GM23338 (cell line): ENCODE measurements at regions not wholly inside any gene's neighbourhood (a gene's known extent, or its start where the extent isn't known, plus 50 kb on each side); places are given as distances from the start of the nearest gene placed in this dataset.

Source experiments
- ATAC-seq: fragments of 200-7000 bp; cut with Tn5 transposase; 3 replicates; pipeline ENCODE4 v1.9.1; 2020
- DNase-seq: peaks from one replicate; pipeline ENCODE4 v3.0.0-alpha.2; 2015; ENCODE audit warnings: low spot score
- H2AFZ ChIP-seq: fragments of 200-600 bp; sonication (generic); 2 replicates; pipeline ENCODE4 v1.8.0; 2016; ENCODE audit warnings: antibody characterized with exemption, mild to moderate bottlenecking, moderate library complexity
- H3F3A ChIP-seq: fragments of 200-600 bp; sonication (generic); replicated peaks from 2 replicates; pipeline ENCODE4 v1.8.0; 2017; ENCODE audit warnings: antibody characterized with exemption, mixed run types, low read depth
- H3K27ac ChIP-seq: fragments of 200-600 bp; sonication (generic); 2 replicates; pipeline ENCODE4 v1.6.1; 2016; ENCODE audit warnings: low read depth
- H3K27me3 ChIP-seq: fragments of 200-600 bp; sonication (generic); 2 replicates; pipeline ENCODE4 v1.8.0; 2016; ENCODE audit warnings: mild to moderate bottlenecking, mixed run types, moderate library complexity; ENCODE audit not compliant: insufficient read depth
- H3K36me3 ChIP-seq: fragments of 200-600 bp; sonication (generic); 2 replicates; pipeline ENCODE4 v1.8.0; 2016; ENCODE audit warnings: mild to moderate bottlenecking; ENCODE audit not compliant: insufficient read depth
- H3K4me1 ChIP-seq: fragments of 200-600 bp; sonication (generic); 2 replicates; pipeline ENCODE4 v1.8.0; 2016; ENCODE audit warnings: mild to moderate bottlenecking, moderate library complexity; ENCODE audit not compliant: insufficient read depth
- H3K4me2 ChIP-seq: fragments of 200-600 bp; sonication (generic); 2 replicates; pipeline ENCODE4 v1.7.1; 2017; ENCODE audit warnings: mixed run types
- H3K4me3 ChIP-seq: fragments of 200-600 bp; sonication (generic); 2 replicates; pipeline ENCODE4 v1.6.1; 2016; ENCODE audit warnings: mixed run types
- H3K79me2 ChIP-seq: fragments of 200-600 bp; sonication (generic); replicated peaks from 2 replicates; pipeline ENCODE4 v1.8.0; 2017; ENCODE audit warnings: mild to moderate bottlenecking; ENCODE audit not compliant: insufficient read depth
- H3K9me2 ChIP-seq: fragments of 200-600 bp; sonication (generic); 2 replicates; pipeline ENCODE4 v1.8.0; 2017; ENCODE audit not compliant: insufficient read depth
- H4K20me1 ChIP-seq: fragments of 200-600 bp; sonication (generic); replicated peaks from 2 replicates; pipeline ENCODE4 v1.8.0; 2017; ENCODE audit warnings: mild to moderate bottlenecking; ENCODE audit not compliant: insufficient read depth
- H3K27ac Mint-ChIP-seq: 2 replicates; pipeline ENCODE4 v1.8.0; 2020; ENCODE audit warnings: inconsistent platforms, mild to moderate bottlenecking, moderate library complexity, mixed read lengths
- H3K27me3 Mint-ChIP-seq: 3 replicates; pipeline ENCODE4 v1.8.0; 2022; ENCODE audit warnings: low read depth, mild to moderate bottlenecking, moderate library complexity, mixed read lengths, inconsistent platforms; ENCODE audit not compliant: insufficient read depth, poor library complexity
- H3K36me3 Mint-ChIP-seq: 3 replicates; pipeline ENCODE4 v1.8.0; 2021; ENCODE audit warnings: low read depth, mild to moderate bottlenecking, inconsistent platforms, moderate library complexity, mixed read lengths
- H3K4me1 Mint-ChIP-seq: 3 replicates; pipeline ENCODE4 v1.8.0; 2020; ENCODE audit warnings: mild to moderate bottlenecking, inconsistent platforms, mixed read lengths
- H3K4me3 Mint-ChIP-seq: 3 replicates; pipeline ENCODE4 v1.8.0; 2021; ENCODE audit warnings: moderate library complexity, mild to moderate bottlenecking, inconsistent platforms, mixed read lengths
- H3K9me3 Mint-ChIP-seq: 3 replicates; pipeline ENCODE4 v1.8.0; 2020; ENCODE audit warnings: moderate library complexity, mild to moderate bottlenecking, inconsistent platforms, mixed read lengths
- CREB1 ChIP-seq: fragments of 250-450 bp; sonication (Bioruptor Pico); IDR thresholded peaks from 2 replicates; pipeline ENCODE4 v1.5.0; 2020; ENCODE audit warnings: low read depth, mild to moderate bottlenecking, moderate library complexity
- EZH2 ChIP-seq: fragments of 200-600 bp; sonication (generic); IDR thresholded peaks from one replicate; pipeline ENCODE4 v1.8.0; 2017; ENCODE audit warnings: antibody characterized with exemption, mild to moderate bottlenecking, low read depth; ENCODE audit not compliant: unreplicated experiment
- EZH2phosphoT487 ChIP-seq: fragments of 200-600 bp; sonication (generic); IDR thresholded peaks from one replicate; pipeline ENCODE4 v1.8.1; 2018; ENCODE audit warnings: antibody characterized with exemption; ENCODE audit not compliant: unreplicated experiment
- JUNB ChIP-seq: IDR thresholded peaks from one replicate; pipeline ENCODE4 v1.6.1; 2016; ENCODE audit warnings: antibody characterized with exemption; ENCODE audit not compliant: unreplicated experiment
- NANOG ChIP-seq: IDR thresholded peaks from 2 replicates; pipeline ENCODE4 v1.6.1; 2016; ENCODE audit warnings: antibody characterized with exemption, borderline replicate concordance
- POLR2AphosphoS5 ChIP-seq: IDR thresholded peaks from 2 replicates; pipeline ENCODE4 v1.6.1; 2016; ENCODE audit warnings: antibody characterized with exemption, low read depth
- STAT1 ChIP-seq: IDR thresholded peaks from one replicate; pipeline ENCODE4 v1.6.1; 2016; ENCODE audit warnings: antibody characterized with exemption; ENCODE audit not compliant: unreplicated experiment
- ZNF114 ChIP-seq: fragments of 250-450 bp; sonication (Bioruptor Pico); IDR thresholded peaks from 2 replicates; pipeline ENCODE4 v1.5.0; 2020; ENCODE audit warnings: mild to moderate bottlenecking, moderate library complexity
- ZNF331 ChIP-seq: fragments of 250-450 bp; sonication (Bioruptor Pico); IDR thresholded peaks from 2 replicates; pipeline ENCODE4 v1.5.0; 2020; ENCODE audit warnings: low read depth, mild to moderate bottlenecking, moderate library complexity
- TF ChIP-seq, protein P1 (sequence below), 2 experiments: fragments of 200-600 bp in 1 of 2; sonication (generic) in 1 of 2; conservative IDR thresholded peaks; 2 replicates each; pipeline versions ENCODE4 v1.5.1 to v1.6.1; 2016 to 2017; ENCODE audit warnings: antibody characterized with exemption in 2 of 2, low read depth in 2 of 2, mild to moderate bottlenecking in 2 of 2, moderate library complexity in 1 of 2
- TF ChIP-seq, protein P2 (sequence below): fragments of 250-450 bp; sonication (Bioruptor Pico); IDR thresholded peaks from 2 replicates; pipeline ENCODE4 v1.5.0; 2020; ENCODE audit warnings: mild to moderate bottlenecking, moderate library complexity
- TF ChIP-seq, protein P3 (sequence below): IDR thresholded peaks from 2 replicates; pipeline ENCODE4 v1.6.1; 2016; ENCODE audit warnings: antibody characterized with exemption
- TF ChIP-seq, protein P4 (sequence below): IDR thresholded peaks from one replicate; pipeline ENCODE4 v1.6.1; 2018; ENCODE audit warnings: antibody characterized with exemption; ENCODE audit not compliant: unreplicated experiment

DNA sequence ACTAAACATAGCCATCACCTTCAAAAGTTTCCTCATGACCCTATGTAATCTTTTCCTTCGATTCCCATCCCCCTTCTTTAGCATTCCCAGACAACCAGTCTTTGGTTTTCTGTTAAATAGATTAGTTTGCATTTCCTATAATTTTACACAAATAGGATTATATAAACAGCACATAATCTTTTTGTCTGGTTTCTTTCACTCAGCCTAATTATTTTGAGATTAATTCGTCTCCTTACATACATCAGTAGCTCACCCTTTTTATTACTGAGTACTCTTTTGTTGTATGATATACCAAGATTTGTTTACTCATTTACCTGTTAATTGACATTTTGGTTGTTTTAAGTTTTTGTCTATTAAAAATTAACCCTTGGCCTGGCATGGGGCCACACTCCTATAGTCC lies 354.7 kb upstream of the CHRM2 start:
- no peak overlapping the region for H3K27ac ChIP-seq
- H3K4me3 ChIP-seq = no peak overlapping the region
- H3K4me1 ChIP-seq = peaks cover 8% of the 10 kb centered on the region; the same call in 1 of the 2 replicates
- no peaks in the 10 kb centered on the region for H3K36me3 ChIP-seq
- Mint-ChIP-seq H3K9me3 (peaks cover 14% of the 10 kb centered on the region), H3K36me3 (peaks cover 13% of the 10 kb centered on the region), H3K27me3 (no peaks in the 10 kb centered on the region), H3K4me1 (peaks cover 6% of the 10 kb centered on the region), H3K27ac (no peak overlapping the region), H3K4me3 (no peak overlapping the region)
- H2AFZ ChIP-seq = no peak overlapping the region
- TF ChIP-seq EZH2 = no peak
- no peak for TF ChIP-seq NANOG
- no peak for TF ChIP-seq JUNB
- TF ChIP-seq, protein P1, sequence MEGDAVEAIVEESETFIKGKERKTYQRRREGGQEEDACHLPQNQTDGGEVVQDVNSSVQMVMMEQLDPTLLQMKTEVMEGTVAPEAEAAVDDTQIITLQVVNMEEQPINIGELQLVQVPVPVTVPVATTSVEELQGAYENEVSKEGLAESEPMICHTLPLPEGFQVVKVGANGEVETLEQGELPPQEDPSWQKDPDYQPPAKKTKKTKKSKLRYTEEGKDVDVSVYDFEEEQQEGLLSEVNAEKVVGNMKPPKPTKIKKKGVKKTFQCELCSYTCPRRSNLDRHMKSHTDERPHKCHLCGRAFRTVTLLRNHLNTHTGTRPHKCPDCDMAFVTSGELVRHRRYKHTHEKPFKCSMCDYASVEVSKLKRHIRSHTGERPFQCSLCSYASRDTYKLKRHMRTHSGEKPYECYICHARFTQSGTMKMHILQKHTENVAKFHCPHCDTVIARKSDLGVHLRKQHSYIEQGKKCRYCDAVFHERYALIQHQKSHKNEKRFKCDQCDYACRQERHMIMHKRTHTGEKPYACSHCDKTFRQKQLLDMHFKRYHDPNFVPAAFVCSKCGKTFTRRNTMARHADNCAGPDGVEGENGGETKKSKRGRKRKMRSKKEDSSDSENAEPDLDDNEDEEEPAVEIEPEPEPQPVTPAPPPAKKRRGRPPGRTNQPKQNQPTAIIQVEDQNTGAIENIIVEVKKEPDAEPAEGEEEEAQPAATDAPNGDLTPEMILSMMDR (conservative IDR thresholded peaks at IDR 0.05; ENCODE audit: low read depth in 2 of 2) = no peak
- TF ChIP-seq, protein P2, sequence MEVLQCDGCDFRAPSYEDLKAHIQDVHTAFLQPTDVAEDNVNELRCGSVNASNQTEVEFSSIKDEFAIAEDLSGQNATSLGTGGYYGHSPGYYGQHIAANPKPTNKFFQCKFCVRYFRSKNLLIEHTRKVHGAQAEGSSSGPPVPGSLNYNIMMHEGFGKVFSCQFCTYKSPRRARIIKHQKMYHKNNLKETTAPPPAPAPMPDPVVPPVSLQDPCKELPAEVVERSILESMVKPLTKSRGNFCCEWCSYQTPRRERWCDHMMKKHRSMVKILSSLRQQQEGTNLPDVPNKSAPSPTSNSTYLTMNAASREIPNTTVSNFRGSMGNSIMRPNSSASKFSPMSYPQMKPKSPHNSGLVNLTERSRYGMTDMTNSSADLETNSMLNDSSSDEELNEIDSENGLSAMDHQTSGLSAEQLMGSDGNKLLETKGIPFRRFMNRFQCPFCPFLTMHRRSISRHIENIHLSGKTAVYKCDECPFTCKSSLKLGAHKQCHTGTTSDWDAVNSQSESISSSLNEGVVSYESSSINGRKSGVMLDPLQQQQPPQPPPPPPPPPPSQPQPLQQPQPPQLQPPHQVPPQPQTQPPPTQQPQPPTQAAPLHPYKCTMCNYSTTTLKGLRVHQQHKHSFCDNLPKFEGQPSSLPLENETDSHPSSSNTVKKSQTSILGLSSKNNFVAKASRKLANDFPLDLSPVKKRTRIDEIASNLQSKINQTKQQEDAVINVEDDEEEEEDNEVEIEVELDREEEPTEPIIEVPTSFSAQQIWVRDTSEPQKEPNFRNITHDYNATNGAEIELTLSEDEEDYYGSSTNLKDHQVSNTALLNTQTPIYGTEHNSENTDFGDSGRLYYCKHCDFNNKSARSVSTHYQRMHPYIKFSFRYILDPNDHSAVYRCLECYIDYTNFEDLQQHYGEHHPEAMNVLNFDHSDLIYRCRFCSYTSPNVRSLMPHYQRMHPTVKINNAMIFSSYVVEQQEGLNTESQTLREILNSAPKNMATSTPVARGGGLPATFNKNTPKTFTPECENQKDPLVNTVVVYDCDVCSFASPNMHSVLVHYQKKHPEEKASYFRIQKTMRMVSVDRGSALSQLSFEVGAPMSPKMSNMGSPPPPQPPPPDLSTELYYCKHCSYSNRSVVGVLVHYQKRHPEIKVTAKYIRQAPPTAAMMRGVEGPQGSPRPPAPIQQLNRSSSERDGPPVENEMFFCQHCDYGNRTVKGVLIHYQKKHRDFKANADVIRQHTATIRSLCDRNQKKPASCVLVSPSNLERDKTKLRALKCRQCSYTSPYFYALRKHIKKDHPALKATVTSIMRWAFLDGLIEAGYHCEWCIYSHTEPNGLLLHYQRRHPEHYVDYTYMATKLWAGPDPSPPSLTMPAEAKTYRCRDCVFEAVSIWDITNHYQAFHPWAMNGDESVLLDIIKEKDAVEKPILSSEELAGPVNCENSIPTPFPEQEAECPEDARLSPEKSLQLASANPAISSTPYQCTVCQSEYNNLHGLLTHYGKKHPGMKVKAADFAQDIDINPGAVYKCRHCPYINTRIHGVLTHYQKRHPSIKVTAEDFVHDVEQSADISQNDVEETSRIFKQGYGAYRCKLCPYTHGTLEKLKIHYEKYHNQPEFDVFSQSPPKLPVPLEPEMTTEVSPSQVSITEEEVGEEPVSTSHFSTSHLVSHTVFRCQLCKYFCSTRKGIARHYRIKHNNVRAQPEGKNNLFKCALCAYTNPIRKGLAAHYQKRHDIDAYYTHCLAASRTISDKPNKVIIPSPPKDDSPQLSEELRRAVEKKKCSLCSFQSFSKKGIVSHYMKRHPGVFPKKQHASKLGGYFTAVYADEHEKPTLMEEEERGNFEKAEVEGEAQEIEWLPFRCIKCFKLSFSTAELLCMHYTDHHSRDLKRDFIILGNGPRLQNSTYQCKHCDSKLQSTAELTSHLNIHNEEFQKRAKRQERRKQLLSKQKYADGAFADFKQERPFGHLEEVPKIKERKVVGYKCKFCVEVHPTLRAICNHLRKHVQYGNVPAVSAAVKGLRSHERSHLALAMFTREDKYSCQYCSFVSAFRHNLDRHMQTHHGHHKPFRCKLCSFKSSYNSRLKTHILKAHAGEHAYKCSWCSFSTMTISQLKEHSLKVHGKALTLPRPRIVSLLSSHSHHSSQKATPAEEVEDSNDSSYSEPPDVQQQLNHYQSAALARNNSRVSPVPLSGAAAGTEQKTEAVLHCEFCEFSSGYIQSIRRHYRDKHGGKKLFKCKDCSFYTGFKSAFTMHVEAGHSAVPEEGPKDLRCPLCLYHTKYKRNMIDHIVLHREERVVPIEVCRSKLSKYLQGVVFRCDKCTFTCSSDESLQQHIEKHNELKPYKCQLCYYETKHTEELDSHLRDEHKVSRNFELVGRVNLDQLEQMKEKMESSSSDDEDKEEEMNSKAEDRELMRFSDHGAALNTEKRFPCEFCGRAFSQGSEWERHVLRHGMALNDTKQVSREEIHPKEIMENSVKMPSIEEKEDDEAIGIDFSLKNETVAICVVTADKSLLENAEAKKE (CRISPR knock-in tag) = no peak
- no peak for TF ChIP-seq EZH2phosphoT487
- TF ChIP-seq ZNF331 (CRISPR knock-in tag) = no peak
- no peak for TF ChIP-seq CREB1 (CRISPR knock-in tag)
- TF ChIP-seq ZNF114 = no peak
- TF ChIP-seq POLR2AphosphoS5 = no peak
- TF ChIP-seq, protein P3, sequence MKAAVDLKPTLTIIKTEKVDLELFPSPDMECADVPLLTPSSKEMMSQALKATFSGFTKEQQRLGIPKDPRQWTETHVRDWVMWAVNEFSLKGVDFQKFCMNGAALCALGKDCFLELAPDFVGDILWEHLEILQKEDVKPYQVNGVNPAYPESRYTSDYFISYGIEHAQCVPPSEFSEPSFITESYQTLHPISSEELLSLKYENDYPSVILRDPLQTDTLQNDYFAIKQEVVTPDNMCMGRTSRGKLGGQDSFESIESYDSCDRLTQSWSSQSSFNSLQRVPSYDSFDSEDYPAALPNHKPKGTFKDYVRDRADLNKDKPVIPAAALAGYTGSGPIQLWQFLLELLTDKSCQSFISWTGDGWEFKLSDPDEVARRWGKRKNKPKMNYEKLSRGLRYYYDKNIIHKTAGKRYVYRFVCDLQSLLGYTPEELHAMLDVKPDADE = no peak
- TF ChIP-seq, protein P4, sequence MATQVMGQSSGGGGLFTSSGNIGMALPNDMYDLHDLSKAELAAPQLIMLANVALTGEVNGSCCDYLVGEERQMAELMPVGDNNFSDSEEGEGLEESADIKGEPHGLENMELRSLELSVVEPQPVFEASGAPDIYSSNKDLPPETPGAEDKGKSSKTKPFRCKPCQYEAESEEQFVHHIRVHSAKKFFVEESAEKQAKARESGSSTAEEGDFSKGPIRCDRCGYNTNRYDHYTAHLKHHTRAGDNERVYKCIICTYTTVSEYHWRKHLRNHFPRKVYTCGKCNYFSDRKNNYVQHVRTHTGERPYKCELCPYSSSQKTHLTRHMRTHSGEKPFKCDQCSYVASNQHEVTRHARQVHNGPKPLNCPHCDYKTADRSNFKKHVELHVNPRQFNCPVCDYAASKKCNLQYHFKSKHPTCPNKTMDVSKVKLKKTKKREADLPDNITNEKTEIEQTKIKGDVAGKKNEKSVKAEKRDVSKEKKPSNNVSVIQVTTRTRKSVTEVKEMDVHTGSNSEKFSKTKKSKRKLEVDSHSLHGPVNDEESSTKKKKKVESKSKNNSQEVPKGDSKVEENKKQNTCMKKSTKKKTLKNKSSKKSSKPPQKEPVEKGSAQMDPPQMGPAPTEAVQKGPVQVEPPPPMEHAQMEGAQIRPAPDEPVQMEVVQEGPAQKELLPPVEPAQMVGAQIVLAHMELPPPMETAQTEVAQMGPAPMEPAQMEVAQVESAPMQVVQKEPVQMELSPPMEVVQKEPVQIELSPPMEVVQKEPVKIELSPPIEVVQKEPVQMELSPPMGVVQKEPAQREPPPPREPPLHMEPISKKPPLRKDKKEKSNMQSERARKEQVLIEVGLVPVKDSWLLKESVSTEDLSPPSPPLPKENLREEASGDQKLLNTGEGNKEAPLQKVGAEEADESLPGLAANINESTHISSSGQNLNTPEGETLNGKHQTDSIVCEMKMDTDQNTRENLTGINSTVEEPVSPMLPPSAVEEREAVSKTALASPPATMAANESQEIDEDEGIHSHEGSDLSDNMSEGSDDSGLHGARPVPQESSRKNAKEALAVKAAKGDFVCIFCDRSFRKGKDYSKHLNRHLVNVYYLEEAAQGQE = no peak
- TF ChIP-seq STAT1 = no peak
- no peak overlapping the region for H3K4me2 ChIP-seq
- peaks cover 8% of the 10 kb centered on the region for H3K9me2 ChIP-seq
- no peak for DNase-seq
- no peaks in the 10 kb centered on the region for H3K27me3 ChIP-seq
- H4K20me1 ChIP-seq = no peaks in the 10 kb centered on the region
- ATAC-seq = no peak
- H3F3A ChIP-seq = no peaks in the 10 kb centered on the region
- H3K79me2 ChIP-seq = no peaks in the 10 kb centered on the region
